ENCODE measurements at regions not wholly inside any gene's neighbourhood (a gene's known extent, or its start where the extent isn't known, plus 50 kb on each side); places are given as distances from the start of the nearest gene placed in this dataset.

DNA sequence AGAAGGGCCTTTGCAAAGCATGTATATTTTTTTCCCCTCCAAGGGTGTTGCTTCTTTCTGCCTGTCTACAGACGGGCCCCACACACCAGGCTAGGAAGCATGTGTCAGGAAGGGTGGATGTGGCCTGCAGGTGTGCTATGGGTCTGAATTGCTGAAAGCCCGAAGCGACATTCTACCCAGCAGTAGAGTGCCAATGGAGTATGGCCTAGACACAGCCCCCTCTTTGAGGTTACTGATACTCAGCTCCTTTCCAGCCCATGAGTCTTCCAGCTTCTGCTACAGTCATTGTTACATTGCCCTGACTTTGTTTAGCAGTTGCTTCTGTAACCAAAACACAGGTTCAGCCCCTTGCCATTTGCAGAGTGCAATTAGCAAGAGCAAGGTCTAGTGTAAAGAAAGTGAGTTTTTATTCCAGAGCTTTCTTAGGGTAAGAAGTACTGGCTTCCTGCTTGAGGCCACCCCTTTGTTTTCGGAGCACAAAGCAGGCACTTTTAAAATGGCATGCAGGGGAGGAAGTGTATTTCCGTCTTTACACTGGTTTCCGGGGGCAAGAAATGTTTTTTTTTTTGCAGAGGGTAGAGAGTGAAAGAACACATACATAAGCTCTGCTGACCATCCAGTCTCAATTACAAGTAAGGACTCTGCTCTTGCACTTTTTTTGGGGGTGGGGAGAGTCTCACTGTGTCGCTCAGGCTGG lies 428.0 kb upstream of the AMELY start:
- no peak for ATAC-seq
- H3K27me3 ChIP-seq, result no peaks in the 10 kb centered on the region
- no peak overlapping the region for H3K4me3 ChIP-seq
- H3K27ac ChIP-seq, result peak overlapping the region; percentile 24
- TF ChIP-seq, protein P1, sequence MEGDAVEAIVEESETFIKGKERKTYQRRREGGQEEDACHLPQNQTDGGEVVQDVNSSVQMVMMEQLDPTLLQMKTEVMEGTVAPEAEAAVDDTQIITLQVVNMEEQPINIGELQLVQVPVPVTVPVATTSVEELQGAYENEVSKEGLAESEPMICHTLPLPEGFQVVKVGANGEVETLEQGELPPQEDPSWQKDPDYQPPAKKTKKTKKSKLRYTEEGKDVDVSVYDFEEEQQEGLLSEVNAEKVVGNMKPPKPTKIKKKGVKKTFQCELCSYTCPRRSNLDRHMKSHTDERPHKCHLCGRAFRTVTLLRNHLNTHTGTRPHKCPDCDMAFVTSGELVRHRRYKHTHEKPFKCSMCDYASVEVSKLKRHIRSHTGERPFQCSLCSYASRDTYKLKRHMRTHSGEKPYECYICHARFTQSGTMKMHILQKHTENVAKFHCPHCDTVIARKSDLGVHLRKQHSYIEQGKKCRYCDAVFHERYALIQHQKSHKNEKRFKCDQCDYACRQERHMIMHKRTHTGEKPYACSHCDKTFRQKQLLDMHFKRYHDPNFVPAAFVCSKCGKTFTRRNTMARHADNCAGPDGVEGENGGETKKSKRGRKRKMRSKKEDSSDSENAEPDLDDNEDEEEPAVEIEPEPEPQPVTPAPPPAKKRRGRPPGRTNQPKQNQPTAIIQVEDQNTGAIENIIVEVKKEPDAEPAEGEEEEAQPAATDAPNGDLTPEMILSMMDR (IDR thresholded peaks at IDR 0.05), result no peak
- intact Hi-C loops (cut with DNase I), result no loop called here
- no peak for DNase-seq
- H3K36me3 ChIP-seq, result no peaks in the 10 kb centered on the region
- H3K4me1 ChIP-seq, result no peaks in the 10 kb centered on the region
- H3K9me3 ChIP-seq, result no peaks in the 10 kb centered on the region

DNA sequence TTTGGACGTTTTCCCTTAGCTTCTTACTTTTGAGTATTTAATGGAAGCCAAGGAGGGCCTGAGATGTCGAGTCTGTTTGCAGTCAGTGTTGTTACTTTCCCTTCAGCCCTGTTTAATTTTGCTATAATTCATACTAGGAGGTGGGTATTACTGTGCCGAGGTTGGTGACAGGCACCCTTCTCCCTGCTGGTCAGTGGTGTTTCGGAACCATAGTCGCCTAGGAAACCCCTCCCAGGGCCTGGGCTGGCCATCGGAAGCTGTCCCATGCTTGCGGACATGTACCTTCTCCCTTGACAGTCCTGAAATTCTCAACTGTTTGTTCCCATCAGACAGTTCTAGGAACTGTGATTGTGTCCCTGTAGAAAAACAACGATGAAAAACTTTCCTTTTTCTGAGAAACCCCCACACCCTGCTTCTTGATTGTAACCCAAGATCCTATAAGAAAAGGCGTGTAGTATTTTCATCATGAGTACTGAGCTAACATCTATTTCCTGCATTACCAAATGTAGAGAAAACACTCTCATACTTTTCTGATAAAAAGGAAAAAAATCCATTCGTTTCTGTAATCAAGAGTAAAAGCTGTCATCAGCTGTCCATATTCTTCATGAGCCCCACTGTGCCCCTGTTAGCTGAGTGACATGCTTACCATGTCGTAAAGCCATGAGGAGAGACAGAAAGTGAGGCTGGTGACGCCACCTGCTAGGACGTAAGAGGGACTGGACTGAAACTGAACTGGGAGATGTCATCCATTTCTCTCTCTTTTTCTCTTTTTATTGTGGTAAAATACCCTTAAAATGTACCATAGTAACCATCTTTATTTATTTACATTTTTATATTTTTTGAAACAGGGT lies 424.7 kb upstream of the AMELY start:
- TF ChIP-seq, protein P1 (IDR thresholded peaks at IDR 0.05), result no peak
- Histone ChIP-seq H3K9me3 (no peaks in the 10 kb centered on the region), H3K27me3 (no peaks in the 10 kb centered on the region), H3K36me3 (no peaks in the 10 kb centered on the region), H3K4me3 (no peak overlapping the region), H3K27ac (no peak overlapping the region), H3K4me1 (no peaks in the 10 kb centered on the region)
- DNase-seq (no peak), ATAC-seq (no peak)
- intact Hi-C loops (cut with DNase I), result no loop called here

DNA sequence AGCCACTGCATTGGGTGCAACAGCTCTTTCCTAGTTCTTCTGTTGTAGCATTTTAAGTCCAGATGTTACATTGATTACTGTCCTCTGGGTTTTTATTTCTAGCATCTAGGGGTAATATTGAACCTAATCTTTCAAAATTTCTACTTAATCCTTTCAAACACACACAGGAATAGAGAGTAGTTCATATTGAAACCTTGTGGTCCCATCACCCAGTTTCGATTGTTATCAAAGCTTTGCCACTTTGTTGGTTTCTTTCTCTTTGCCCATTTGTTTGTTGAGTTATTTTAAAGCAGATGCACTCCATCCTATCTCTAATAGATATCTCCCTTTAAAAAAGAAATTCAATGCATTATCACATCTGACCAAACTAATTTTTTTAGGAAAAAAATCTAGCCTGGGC lies 422.9 kb upstream of the AMELY start:
- Histone ChIP-seq H3K27me3 (no peaks in the 10 kb centered on the region), H3K4me1 (no peaks in the 10 kb centered on the region), H3K27ac (no peak overlapping the region), H3K36me3 (no peaks in the 10 kb centered on the region), H3K9me3 (no peaks in the 10 kb centered on the region), H3K4me3 (no peak overlapping the region)
- no peak for DNase-seq
- intact Hi-C loops (cut with DNase I), result no loop called here
- TF ChIP-seq, protein P1 (IDR thresholded peaks at IDR 0.05), result no peak
- no peak for ATAC-seq

DNA sequence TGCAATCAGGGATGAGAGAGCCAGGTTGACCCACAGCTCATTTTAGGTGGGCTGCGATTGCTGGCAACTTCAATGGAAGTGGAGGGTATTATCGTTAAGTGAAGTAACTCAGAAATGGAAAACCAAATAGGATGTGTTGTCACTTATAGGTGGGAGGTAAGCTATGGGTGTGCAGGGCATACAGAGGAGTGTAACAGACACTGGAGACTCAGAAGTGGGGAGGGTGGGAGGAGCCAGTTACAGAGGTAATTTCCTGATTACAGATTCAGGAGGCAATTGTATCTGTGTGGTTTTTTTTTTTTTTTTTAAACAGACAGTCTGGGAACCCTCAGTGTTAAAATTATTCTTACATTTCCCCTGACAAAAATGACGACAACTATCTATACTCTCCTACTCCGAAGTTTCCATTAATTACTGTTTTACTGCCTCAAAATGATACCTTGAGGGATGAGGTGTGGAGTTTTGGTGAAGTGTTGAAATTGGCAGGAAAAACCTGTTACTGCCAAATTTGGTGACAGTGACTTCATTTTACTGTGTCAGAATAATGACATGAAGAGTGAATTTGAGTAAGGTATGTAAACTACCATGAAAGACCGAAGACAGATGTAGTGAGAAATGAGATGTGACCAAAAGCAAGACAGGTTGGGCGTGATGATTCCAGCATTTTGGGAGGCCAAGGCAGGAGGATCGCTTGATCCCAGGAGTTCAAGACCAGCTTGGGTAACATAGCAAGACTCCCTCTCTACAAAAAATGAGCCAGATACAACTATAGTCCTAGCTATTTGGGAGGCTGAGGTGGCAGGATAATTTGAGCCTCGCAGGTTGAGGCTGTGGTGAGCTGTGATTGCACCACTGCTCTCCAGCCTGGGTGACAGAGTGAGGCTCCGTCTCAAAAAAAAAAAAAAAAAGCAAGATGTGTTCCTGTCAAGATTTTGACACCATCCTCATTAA lies 415.0 kb upstream of the AMELY start:
- H3K4me3 ChIP-seq, result no peak overlapping the region
- intact Hi-C loops (cut with DNase I), result no loop called here
- H3K27me3 ChIP-seq, result no peaks in the 10 kb centered on the region
- DNase-seq (no peak), ATAC-seq (no peak)
- H3K4me1 ChIP-seq, result no peaks in the 10 kb centered on the region
- no peak overlapping the region for H3K27ac ChIP-seq
- TF ChIP-seq, protein P1 (IDR thresholded peaks at IDR 0.05), result no peak
- H3K36me3 ChIP-seq, result no peaks in the 10 kb centered on the region
- H3K9me3 ChIP-seq, result no peaks in the 10 kb centered on the region

DNA sequence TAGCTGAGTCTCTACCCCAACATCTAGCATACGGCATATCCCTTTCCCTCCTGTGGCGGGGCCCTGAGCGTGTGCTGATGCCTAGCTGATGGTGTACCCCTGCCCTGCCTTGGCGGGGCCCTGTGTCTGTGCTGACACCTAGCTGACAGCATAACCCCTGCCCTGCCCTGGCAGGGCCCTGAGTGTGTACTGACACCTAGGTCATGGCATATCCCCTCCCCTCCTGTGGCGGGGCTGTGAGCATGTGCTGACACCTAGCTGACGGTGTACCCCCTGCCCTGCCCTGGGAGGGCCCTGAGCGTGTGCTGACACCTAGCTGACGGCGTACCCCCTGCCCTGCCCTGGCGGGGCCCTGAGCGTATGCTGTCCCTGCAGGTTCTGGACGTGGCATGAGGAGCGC lies 414.0 kb upstream of the AMELY start:
- intact Hi-C loops (cut with DNase I), result no loop called here
- no peak overlapping the region for H3K27ac ChIP-seq
- no peak for DNase-seq
- TF ChIP-seq, protein P1 (IDR thresholded peaks at IDR 0.05), result no peak
- H3K4me3 ChIP-seq, result no peak overlapping the region
- H3K27me3 ChIP-seq, result no peaks in the 10 kb centered on the region
- H3K36me3 ChIP-seq, result no peaks in the 10 kb centered on the region
- no peak for ATAC-seq
- H3K9me3 ChIP-seq, result no peaks in the 10 kb centered on the region
- H3K4me1 ChIP-seq, result no peaks in the 10 kb centered on the region
